IMR-90 (cell line): ENCODE measurements at regions not wholly inside any gene's neighbourhood (a gene's known extent, or its start where the extent isn't known, plus 50 kb on each side); places are given as distances from the start of the nearest gene placed in this dataset.

Source experiments
- ATAC-seq: fragments of 200-7000 bp; cut with Tn5 transposase; 2 replicates; pipeline ENCODE4 v1.9.1; 2020; ENCODE audit warnings: low read depth, mild to moderate bottlenecking, moderate library complexity
- BruUV-seq: library from RNA; stranded (reverse); fragments of 400-500 nt; replicated peaks from 2 replicates; lab custom pipeline; 2021; lab: Mats Ljungman, UMichigan
- CTCF ChIA-PET: fragments of 300-600 bp; formaldehyde crosslinking; extraction: SDS; loops from one replicate; lab custom pipeline; 2021; ENCODE audit warnings: antibody characterized with exemption; lab: Yijun Ruan, JAX
- POLR2A ChIA-PET: fragments of 300-600 bp; sonication (Branson Sonifier 250); formaldehyde crosslinking; loops from one replicate; lab custom pipeline; 2022; ENCODE audit warnings: antibody characterized with exemption; ENCODE audit not compliant: unreplicated experiment; lab: Charles Lee
- DNase-seq: peaks from one replicate; pipeline ENCODE4 v3.0.0; 2013
- H2AFZ ChIP-seq: replicated peaks from 2 replicates; pipeline ENCODE3; 2013; ENCODE audit warnings: low read length, mild to moderate bottlenecking; ENCODE audit not compliant: poor library complexity
- H2AK5ac ChIP-seq: 2 replicates; pipeline ENCODE4 v1.6.1; 2013; ENCODE audit warnings: low read depth, low read length, inconsistent platforms
- H2AK9ac ChIP-seq: replicated peaks from 2 replicates; pipeline ENCODE3; 2013; ENCODE audit warnings: mild to moderate bottlenecking, low read depth, low read length, moderate library complexity; ENCODE audit not compliant: poor library complexity
- H2BK120ac ChIP-seq: 2 replicates; pipeline ENCODE4 v1.6.1; 2013; ENCODE audit warnings: low read depth, low read length, inconsistent platforms
- H2BK15ac ChIP-seq: 3 replicates; pipeline ENCODE4 v1.6.1; 2013; ENCODE audit warnings: low read depth, low read length, inconsistent platforms
- H2BK20ac ChIP-seq: 2 replicates; pipeline ENCODE4 v1.6.1; 2013; ENCODE audit warnings: low read depth, mild to moderate bottlenecking, inconsistent platforms, low read length, moderate library complexity
- H2BK5ac ChIP-seq: 2 replicates; pipeline ENCODE4 v1.6.1; 2013; ENCODE audit warnings: mild to moderate bottlenecking, low read depth, low read length, inconsistent platforms; ENCODE audit not compliant: poor library complexity, severe bottlenecking
- H3K14ac ChIP-seq: replicated peaks from 2 replicates; pipeline ENCODE4 v1.6.1; 2013; ENCODE audit warnings: low read depth, low read length, inconsistent platforms
- H3K18ac ChIP-seq: 2 replicates; pipeline ENCODE4 v1.6.1; 2013; ENCODE audit warnings: low read depth, low read length, control low read depth
- H3K23ac ChIP-seq: 2 replicates; pipeline ENCODE4 v1.6.1; 2013; ENCODE audit warnings: low read depth, low read length, inconsistent platforms
- H3K27ac ChIP-seq: 2 replicates; pipeline ENCODE4 v1.5.1; 2013; ENCODE audit warnings: mild to moderate bottlenecking, control low read depth, low read length; ENCODE audit not compliant: insufficient read depth
- H3K27me3 ChIP-seq: 2 replicates; pipeline ENCODE4 v1.6.1; 2013; ENCODE audit warnings: low read length; ENCODE audit not compliant: control insufficient read depth, insufficient read depth
- H3K36me3 ChIP-seq: 2 replicates; pipeline ENCODE4 v1.6.1; 2013; ENCODE audit warnings: low read length, mixed read lengths; ENCODE audit not compliant: control insufficient read depth, insufficient read depth
- H3K4ac ChIP-seq: 2 replicates; pipeline ENCODE4 v1.6.1; 2013; ENCODE audit warnings: low read depth, low read length, inconsistent platforms
- H3K4me1 ChIP-seq: 2 replicates; pipeline ENCODE4 v1.6.1; 2013; ENCODE audit warnings: low read length, mixed read lengths; ENCODE audit not compliant: control insufficient read depth, insufficient read depth
- H3K4me2 ChIP-seq: 2 replicates; pipeline ENCODE4 v1.6.1; 2013; ENCODE audit warnings: low read depth, mild to moderate bottlenecking, control low read depth, low read length, moderate library complexity
- H3K4me3 ChIP-seq: 2 replicates; pipeline ENCODE4 v1.5.1; 2013; ENCODE audit warnings: low read depth, mild to moderate bottlenecking, control low read depth, low read length, moderate library complexity; ENCODE audit not compliant: insufficient read depth
- H3K56ac ChIP-seq: 2 replicates; pipeline ENCODE4 v1.6.1; 2013; ENCODE audit warnings: low read length, inconsistent platforms; ENCODE audit not compliant: insufficient read depth; ENCODE audit errors: extremely low read depth
- H3K79me1 ChIP-seq, 2 experiments: 2 replicates each; pipeline ENCODE4 v1.6.1; 2013; ENCODE audit warnings: low read length in 2 of 2, inconsistent platforms in 1 of 2, low read depth in 1 of 2
- H3K9ac ChIP-seq: 2 replicates; pipeline ENCODE4 v1.6.1; 2013; ENCODE audit warnings: low read depth, low read length, control low read depth
- H3K9me1 ChIP-seq: 2 replicates; pipeline ENCODE4 v1.6.1; 2013; ENCODE audit warnings: low read length, inconsistent platforms; ENCODE audit not compliant: insufficient read depth
- H3K9me3 ChIP-seq: 2 replicates; pipeline ENCODE4 v1.6.1; 2013; ENCODE audit warnings: low read length; ENCODE audit not compliant: control insufficient read depth, insufficient read depth
- H4K20me1 ChIP-seq: 2 replicates; pipeline ENCODE4 v1.6.1; 2013; ENCODE audit warnings: low read length, inconsistent platforms; ENCODE audit not compliant: insufficient read depth
- H4K5ac ChIP-seq: 2 replicates; pipeline ENCODE4 v1.6.1; 2013; ENCODE audit warnings: mild to moderate bottlenecking, low read depth, low read length, control low read depth
- H4K8ac ChIP-seq, 2 experiments: 2 replicates each; pipeline ENCODE4 v1.6.1; 2013; ENCODE audit warnings: low read depth in 2 of 2, low read length in 2 of 2, control low read depth in 1 of 2, inconsistent platforms in 1 of 2
- H4K91ac ChIP-seq: 2 replicates; pipeline ENCODE4 v1.6.1; 2013; ENCODE audit warnings: low read depth, low read length, inconsistent platforms; ENCODE audit not compliant: insufficient read depth
- BHLHE40 ChIP-seq: fragments of 150-350 bp; IDR thresholded peaks from 2 replicates; pipeline ENCODE4 v1.6.1; 2016; ENCODE audit warnings: mild to moderate bottlenecking, low read depth, low read length
- CHD1 ChIP-seq: IDR thresholded peaks from 2 replicates; pipeline ENCODE4 v1.6.1; 2012; ENCODE audit warnings: low read depth, low read length, improper control_type of control experiment
- FOS ChIP-seq: fragments of 150-350 bp; IDR thresholded peaks from 2 replicates; pipeline ENCODE4 v1.6.1; 2016; ENCODE audit warnings: low read depth, low read length
- MAFK ChIP-seq: IDR thresholded peaks from 2 replicates; pipeline ENCODE4 v1.6.1; 2012; ENCODE audit warnings: low read depth, low read length, improper control_type of control experiment
- MAZ ChIP-seq: IDR thresholded peaks from 2 replicates; pipeline ENCODE4 v1.6.1; 2012; ENCODE audit warnings: low read depth, mild to moderate bottlenecking, low read length, improper control_type of control experiment, moderate library complexity, borderline replicate concordance
- NFE2L2 ChIP-seq: fragments of 150-350 bp; IDR thresholded peaks from 2 replicates; pipeline ENCODE4 v1.6.1; 2016; ENCODE audit warnings: low read depth, mild to moderate bottlenecking, low read length
- POLR2A ChIP-seq: IDR thresholded peaks from 2 replicates; pipeline ENCODE4 v1.6.1; 2012; ENCODE audit warnings: mild to moderate bottlenecking, low read depth, low read length
- RCOR1 ChIP-seq: IDR thresholded peaks from 2 replicates; pipeline ENCODE4 v1.6.1; 2012; ENCODE audit warnings: mild to moderate bottlenecking, low read length, improper control_type of control experiment; ENCODE audit not compliant: insufficient replicate concordance
- RFX5 ChIP-seq: IDR thresholded peaks from 2 replicates; pipeline ENCODE4 v1.8.0; 2012; ENCODE audit warnings: low read depth, mild to moderate bottlenecking, low read length, moderate library complexity
- SMC3 ChIP-seq: fragments of 150-350 bp; IDR thresholded peaks from 2 replicates; pipeline ENCODE4 v1.6.1; 2016; ENCODE audit warnings: low read depth, mild to moderate bottlenecking, antibody characterized with exemption, low read length, moderate library complexity
- WGBS, 2 experiments: methylation state at CpG; one replicate each; pipeline versions ENCODE4 v1.1.5 to v1.1.7; 2013; ENCODE audit warnings: missing lambda C conversion rate in 2 of 2; ENCODE audit not compliant: insufficient read length in 1 of 2; ENCODE audit errors: extremely low coverage in 2 of 2; 5-methylcytosine and 5-hydroxymethylcytosine counted together
- dilution Hi-C: fragments of 300-500 bp; cut with HindIII; formaldehyde crosslinking; loops from one replicate; pipeline ENCODE4 v1.14.3; 2018; ENCODE audit warnings: low sequenced_read_pairs; ENCODE audit not compliant: unreplicated experiment
- in situ Hi-C: fragments of 300-500 bp; cut with MboI; formaldehyde crosslinking; loops from 3 replicates; pipeline ENCODE4 v1.14.3; 2019; ENCODE audit warnings: low sequenced_read_pairs, inconsistent platforms, mixed read lengths
- intact Hi-C: fragments of 100-400 bp; cut with micrococcal nuclease; formaldehyde crosslinking; loops from 2 replicates; pipeline ENCODE4 v1.10.0; 2022
- TF ChIP-seq, protein P1 (sequence below): fragments of 150-350 bp; IDR thresholded peaks from 2 replicates; pipeline ENCODE4 v1.6.1; 2016; ENCODE audit warnings: low read depth, mild to moderate bottlenecking, low read length, moderate library complexity, borderline replicate concordance
- TF ChIP-seq, protein P2 (sequence below): fragments of 150-350 bp; IDR thresholded peaks from 2 replicates; pipeline ENCODE4 v1.6.1; 2017; ENCODE audit warnings: mild to moderate bottlenecking, antibody characterized with exemption, low read length, low read depth
- TF ChIP-seq, protein P3 (sequence below): conservative IDR thresholded peaks from 2 replicates; pipeline ENCODE4 v1.5.1; 2012; ENCODE audit warnings: mild to moderate bottlenecking, low read depth, low read length, improper control_type of control experiment

DNA sequence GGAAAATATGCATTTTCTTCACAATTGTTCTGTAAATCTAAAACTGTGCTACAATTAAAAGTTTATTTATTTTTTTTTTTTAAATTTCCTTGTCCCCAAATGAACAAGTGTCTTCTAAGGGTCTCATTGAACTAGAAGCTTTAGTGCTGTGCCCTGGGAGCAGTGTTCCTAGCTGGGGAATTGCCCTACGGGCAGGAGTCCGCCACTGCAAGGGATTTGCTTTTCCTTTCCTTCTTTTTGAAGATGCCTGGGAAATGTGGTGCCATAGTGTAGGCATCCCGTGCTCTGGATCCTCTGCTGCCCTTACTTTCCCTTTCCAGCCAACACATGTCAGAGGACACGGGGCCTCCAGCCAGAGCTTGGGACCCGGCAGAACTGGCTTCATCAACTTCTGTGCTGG is 177.1 kb upstream of the CTBP2 start:
- no peak overlapping the region for H3K27ac ChIP-seq
- no peak overlapping the region for H2AK9ac ChIP-seq
- no peaks in the 10 kb centered on the region for H4K20me1 ChIP-seq
- H3K36me3 ChIP-seq = no peaks in the 10 kb centered on the region
- POLR2A ChIA-PET = no interaction called here
- H2BK20ac ChIP-seq = no peak overlapping the region
- H3K4me3 ChIP-seq = no peak overlapping the region
- no peak overlapping the region for H3K56ac ChIP-seq
- in situ Hi-C loops (no loop called here), dilution Hi-C loops (no loop called here), intact Hi-C loops (no loop called here)
- no peaks in the 10 kb centered on the region for H3K79me1 ChIP-seq
- no peak overlapping the region for H2BK120ac ChIP-seq
- no TSS peak for BruUV-seq
- no peaks in the 10 kb centered on the region for H3K9me1 ChIP-seq
- H2AK5ac ChIP-seq = no peak overlapping the region
- no peak overlapping the region for H3K4ac ChIP-seq
- DNase-seq (no peak), ATAC-seq (no peak)
- H3K14ac ChIP-seq = no peak overlapping the region
- H4K91ac ChIP-seq = no peak overlapping the region
- H3K23ac ChIP-seq = no peak overlapping the region
- no peak overlapping the region for H3K9ac ChIP-seq
- H3K27me3 ChIP-seq = peaks cover 1% of the 10 kb centered on the region; the same call in 1 of the 2 replicates
- H2BK15ac ChIP-seq = no peak overlapping the region
- H2AFZ ChIP-seq = no peak overlapping the region
- H2BK5ac ChIP-seq = no peak overlapping the region
- H3K9me3 ChIP-seq = no peaks in the 10 kb centered on the region
- TF ChIP-seq, protein P1, sequence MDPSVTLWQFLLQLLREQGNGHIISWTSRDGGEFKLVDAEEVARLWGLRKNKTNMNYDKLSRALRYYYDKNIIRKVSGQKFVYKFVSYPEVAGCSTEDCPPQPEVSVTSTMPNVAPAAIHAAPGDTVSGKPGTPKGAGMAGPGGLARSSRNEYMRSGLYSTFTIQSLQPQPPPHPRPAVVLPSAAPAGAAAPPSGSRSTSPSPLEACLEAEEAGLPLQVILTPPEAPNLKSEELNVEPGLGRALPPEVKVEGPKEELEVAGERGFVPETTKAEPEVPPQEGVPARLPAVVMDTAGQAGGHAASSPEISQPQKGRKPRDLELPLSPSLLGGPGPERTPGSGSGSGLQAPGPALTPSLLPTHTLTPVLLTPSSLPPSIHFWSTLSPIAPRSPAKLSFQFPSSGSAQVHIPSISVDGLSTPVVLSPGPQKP = no peak
- no peak for TF ChIP-seq POLR2A
- TF ChIP-seq CHD1 = no peak
- no peak for TF ChIP-seq BHLHE40
- TF ChIP-seq RFX5 = no peak
- TF ChIP-seq NFE2L2 = no peak
- TF ChIP-seq MAFK = no peak
- no peak for TF ChIP-seq MAZ
- TF ChIP-seq, protein P2, sequence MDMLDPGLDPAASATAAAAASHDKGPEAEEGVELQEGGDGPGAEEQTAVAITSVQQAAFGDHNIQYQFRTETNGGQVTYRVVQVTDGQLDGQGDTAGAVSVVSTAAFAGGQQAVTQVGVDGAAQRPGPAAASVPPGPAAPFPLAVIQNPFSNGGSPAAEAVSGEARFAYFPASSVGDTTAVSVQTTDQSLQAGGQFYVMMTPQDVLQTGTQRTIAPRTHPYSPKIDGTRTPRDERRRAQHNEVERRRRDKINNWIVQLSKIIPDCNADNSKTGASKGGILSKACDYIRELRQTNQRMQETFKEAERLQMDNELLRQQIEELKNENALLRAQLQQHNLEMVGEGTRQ = no peak
- no peak for TF ChIP-seq RCOR1
- TF ChIP-seq, protein P3, sequence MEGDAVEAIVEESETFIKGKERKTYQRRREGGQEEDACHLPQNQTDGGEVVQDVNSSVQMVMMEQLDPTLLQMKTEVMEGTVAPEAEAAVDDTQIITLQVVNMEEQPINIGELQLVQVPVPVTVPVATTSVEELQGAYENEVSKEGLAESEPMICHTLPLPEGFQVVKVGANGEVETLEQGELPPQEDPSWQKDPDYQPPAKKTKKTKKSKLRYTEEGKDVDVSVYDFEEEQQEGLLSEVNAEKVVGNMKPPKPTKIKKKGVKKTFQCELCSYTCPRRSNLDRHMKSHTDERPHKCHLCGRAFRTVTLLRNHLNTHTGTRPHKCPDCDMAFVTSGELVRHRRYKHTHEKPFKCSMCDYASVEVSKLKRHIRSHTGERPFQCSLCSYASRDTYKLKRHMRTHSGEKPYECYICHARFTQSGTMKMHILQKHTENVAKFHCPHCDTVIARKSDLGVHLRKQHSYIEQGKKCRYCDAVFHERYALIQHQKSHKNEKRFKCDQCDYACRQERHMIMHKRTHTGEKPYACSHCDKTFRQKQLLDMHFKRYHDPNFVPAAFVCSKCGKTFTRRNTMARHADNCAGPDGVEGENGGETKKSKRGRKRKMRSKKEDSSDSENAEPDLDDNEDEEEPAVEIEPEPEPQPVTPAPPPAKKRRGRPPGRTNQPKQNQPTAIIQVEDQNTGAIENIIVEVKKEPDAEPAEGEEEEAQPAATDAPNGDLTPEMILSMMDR = no peak
- TF ChIP-seq SMC3 = no peak
- no peak for TF ChIP-seq FOS
- no peak overlapping the region for H3K18ac ChIP-seq
- WGBS, 2 experiments = no CpG with 5 or more reads among the region's 5 CpGs
- no peak overlapping the region for H4K5ac ChIP-seq
- no peak overlapping the region for H4K8ac ChIP-seq
- no peak overlapping the region for H3K4me2 ChIP-seq
- CTCF ChIA-PET = no interaction called here
- H3K4me1 ChIP-seq = peaks cover 3% of the 10 kb centered on the region; the same call in 1 of the 2 replicates
